HG02798 (cell line): ENCODE measurements at regions not wholly inside any gene's neighbourhood (a gene's known extent, or its start where the extent isn't known, plus 50 kb on each side); places are given as distances from the start of the nearest gene placed in this dataset.

Experiments used
- ATAC-seq: cut with Tn5 transposase; IDR thresholded peaks from one replicate; pipeline ENCODE4 v1.9.1; 2021; ENCODE audit warnings: mild to moderate bottlenecking; ENCODE audit not compliant: unreplicated experiment, poor library complexity

- ATAC-seq, result no peak
These were observed 331.5 kb upstream of the MSX2 start for GRCh38 chr5:174392892-174393291.

- no peak for ATAC-seq
These were observed 327.8 kb upstream of the MSX2 start for GRCh38 chr5:174396541-174396940.

- no peak for ATAC-seq
These were observed 327.2 kb upstream of the MSX2 start for GRCh38 chr5:174397206-174397605.

GRCh38 chr5:174398171-174398570, 326.2 kb upstream of the MSX2 start:
- ATAC-seq, result no peak

- ATAC-seq, result no peak
These were observed 325.0 kb upstream of the MSX2 start for GRCh38 chr5:174399411-174399810.

- no peak for ATAC-seq
These were observed 323.9 kb upstream of the MSX2 start for GRCh38 chr5:174400461-174400860.

- no peak for ATAC-seq
These were observed 322.6 kb upstream of the MSX2 start for GRCh38 chr5:174401793-174402192.

GRCh38 chr5:174402222-174402812, 322.1 kb upstream of the MSX2 start:
- ATAC-seq, result no peak

GRCh38 chr5:174404848-174405247, 319.5 kb upstream of the MSX2 start:
- ATAC-seq, result no peak

GRCh38 chr5:174409070-174409469, 315.3 kb upstream of the MSX2 start:
- ATAC-seq, result no peak

- no peak for ATAC-seq
These were observed 314.4 kb upstream of the MSX2 start for GRCh38 chr5:174409971-174410370.

- ATAC-seq, result no peak
These were observed 313.5 kb upstream of the MSX2 start for GRCh38 chr5:174410716-174411478.

GRCh38 chr5:174411479-174411819, 312.9 kb upstream of the MSX2 start:
- no peak for ATAC-seq

GRCh38 chr5:174412374-174412773, 312.0 kb upstream of the MSX2 start:
- no peak for ATAC-seq

GRCh38 chr5:174412941-174413340, 311.4 kb upstream of the MSX2 start:
- ATAC-seq, result no peak

- no peak for ATAC-seq
These were observed 310.6 kb upstream of the MSX2 start for GRCh38 chr5:174413567-174414314.

- ATAC-seq, result no peak
These were observed 310.1 kb upstream of the MSX2 start for GRCh38 chr5:174414315-174414710.

GRCh38 chr5:174418809-174419539, 305.4 kb upstream of the MSX2 start:
- no peak for ATAC-seq

- ATAC-seq, result peak; percentile 83
These were observed 304.7 kb upstream of the MSX2 start for GRCh38 chr5:174419540-174420132.

GRCh38 chr5:174420651-174421407, 303.6 kb upstream of the MSX2 start:
- no peak for ATAC-seq
